Mucosa of stomach (tissue), 1 donor: ENCODE measurements at regions not wholly inside any gene's neighbourhood (a gene's known extent, or its start where the extent isn't known, plus 50 kb on each side); places are given as distances from the start of the nearest gene placed in this dataset.
"Not testable (repeated sequence)": the region's sequence is repeated elsewhere in the genome, so short reads cannot be mapped to it uniquely, and the experiment has no call there.

ENCODE experiments used
- H3K27me3 ChIP-seq: one replicate; pipeline ENCODE4 v1.7.0; 2013; ENCODE audit warnings: mild to moderate bottlenecking, low read length; ENCODE audit not compliant: control insufficient read depth, insufficient read depth
- H3K36me3 ChIP-seq: one replicate; pipeline ENCODE4 v1.7.0; 2013; ENCODE audit warnings: low read length; ENCODE audit not compliant: control insufficient read depth, insufficient read depth
- H3K4me1 ChIP-seq: one replicate; pipeline ENCODE4 v1.7.0; 2013; ENCODE audit warnings: mild to moderate bottlenecking, low read length; ENCODE audit not compliant: control insufficient read depth, insufficient read depth
- H3K4me3 ChIP-seq: one replicate; pipeline ENCODE4 v1.7.0; 2013; ENCODE audit warnings: low read length
- H3K9ac ChIP-seq: one replicate; pipeline ENCODE4 v1.7.0; 2013; ENCODE audit warnings: mild to moderate bottlenecking, low read length, moderate library complexity
- H3K9me3 ChIP-seq: one replicate; pipeline ENCODE4 v1.7.0; 2013; ENCODE audit warnings: mild to moderate bottlenecking, low read length, moderate library complexity; ENCODE audit not compliant: control insufficient read depth
- donor health status: Pancreatic carcinoma.

- H3K4me1 ChIP-seq, H3K9ac ChIP-seq, H3K27me3 ChIP-seq, H3K36me3 ChIP-seq, H3K9me3 ChIP-seq, H3K4me3 ChIP-seq: not testable (repeated sequence)
Measured at GRCh38 chr7:35961260-35961659, 160.4 kb downstream of the SEPTIN7 start.

- H3K36me3 ChIP-seq, H3K9me3 ChIP-seq, H3K4me3 ChIP-seq, H3K27me3 ChIP-seq, H3K4me1 ChIP-seq, H3K9ac ChIP-seq: not testable (repeated sequence)
Measured at GRCh38 chr7:35962607-35963006, 161.8 kb downstream of the SEPTIN7 start.

GRCh38 chr7:35967366-35968139, 166.7 kb downstream of the SEPTIN7 start:
- Histone ChIP-seq H3K9me3 (no peaks in the 10 kb centered on the region), H3K9ac (no peak overlapping the region), H3K4me3 (no peak overlapping the region)

GRCh38 chr7:35968140-35968940, 167.5 kb downstream of the SEPTIN7 start:
- Histone ChIP-seq H3K27me3 (no peaks in the 10 kb centered on the region), H3K36me3 (no peaks in the 10 kb centered on the region), H3K4me3 (no peak overlapping the region), H3K9ac (no peak overlapping the region), H3K9me3 (no peaks in the 10 kb centered on the region), H3K4me1 (peaks cover 4% of the 10 kb centered on the region)

More at GRCh38 chr7:35967366-35968139, 166.7 kb downstream of the SEPTIN7 start:
- H3K4me1 ChIP-seq = peaks cover 4% of the 10 kb centered on the region
- H3K36me3 ChIP-seq = no peaks in the 10 kb centered on the region
- no peaks in the 10 kb centered on the region for H3K27me3 ChIP-seq

GRCh38 chr7:35969066-35969465, 168.2 kb downstream of the SEPTIN7 start:
- no peak overlapping the region for H3K4me3 ChIP-seq
- H3K27me3 ChIP-seq = no peaks in the 10 kb centered on the region
- no peaks in the 10 kb centered on the region for H3K9me3 ChIP-seq
- H3K4me1 ChIP-seq = peaks cover 4% of the 10 kb centered on the region
- H3K9ac ChIP-seq = no peak overlapping the region
- H3K36me3 ChIP-seq = no peaks in the 10 kb centered on the region

- H3K36me3 ChIP-seq = no peaks in the 10 kb centered on the region
- H3K4me3 ChIP-seq = no peak overlapping the region
- H3K4me1 ChIP-seq = peaks cover 4% of the 10 kb centered on the region
- no peaks in the 10 kb centered on the region for H3K9me3 ChIP-seq
- no peaks in the 10 kb centered on the region for H3K27me3 ChIP-seq
- H3K9ac ChIP-seq = no peak overlapping the region
Measured at GRCh38 chr7:35970458-35970857, 169.6 kb downstream of the SEPTIN7 start.

- peaks cover 4% of the 10 kb centered on the region for H3K4me1 ChIP-seq
- no peaks in the 10 kb centered on the region for H3K27me3 ChIP-seq
- H3K4me3 ChIP-seq = no peak overlapping the region
- H3K36me3 ChIP-seq = no peaks in the 10 kb centered on the region
- H3K9ac ChIP-seq = peak overlapping the region; percentile 47
- no peaks in the 10 kb centered on the region for H3K9me3 ChIP-seq
Measured at GRCh38 chr7:35971133-35971891, 170.5 kb downstream of the SEPTIN7 start.

GRCh38 chr7:35975851-35976454, 175.1 kb downstream of the SEPTIN7 start:
- H3K36me3 ChIP-seq = no peaks in the 10 kb centered on the region
- no peak overlapping the region for H3K9ac ChIP-seq
- no peaks in the 10 kb centered on the region for H3K9me3 ChIP-seq
- H3K27me3 ChIP-seq = no peaks in the 10 kb centered on the region
- no peak overlapping the region for H3K4me3 ChIP-seq
- H3K4me1 ChIP-seq = peaks cover 3% of the 10 kb centered on the region

- H3K9me3 ChIP-seq, H3K4me3 ChIP-seq, H3K4me1 ChIP-seq, H3K36me3 ChIP-seq, H3K9ac ChIP-seq, H3K27me3 ChIP-seq: not testable (repeated sequence)
Measured at GRCh38 chr7:35978816-35979640, 174.0 kb upstream of the EEPD1 start.

- Histone ChIP-seq H3K9me3 (no peaks in the 10 kb centered on the region), H3K27me3 (no peaks in the 10 kb centered on the region), H3K4me1 (no peaks in the 10 kb centered on the region), H3K4me3 (no peak overlapping the region), H3K9ac (no peak overlapping the region), H3K36me3 (no peaks in the 10 kb centered on the region)
Measured at GRCh38 chr7:35982600-35982999, 170.5 kb upstream of the EEPD1 start.

- Histone ChIP-seq H3K27me3 (no peaks in the 10 kb centered on the region), H3K4me3 (no peak overlapping the region), H3K4me1 (peaks cover 7% of the 10 kb centered on the region)
Measured at GRCh38 chr7:35983626-35984025, 169.4 kb upstream of the EEPD1 start.

More at GRCh38 chr7:35983626-35984025, 169.4 kb upstream of the EEPD1 start:
- Histone ChIP-seq H3K9ac (no peak overlapping the region), H3K36me3 (no peaks in the 10 kb centered on the region), H3K9me3 (no peaks in the 10 kb centered on the region)
